ENCODE measurements at regions not wholly inside any gene's neighbourhood (a gene's known extent, or its start where the extent isn't known, plus 50 kb on each side); places are given as distances from the start of the nearest gene placed in this dataset.

DNA sequence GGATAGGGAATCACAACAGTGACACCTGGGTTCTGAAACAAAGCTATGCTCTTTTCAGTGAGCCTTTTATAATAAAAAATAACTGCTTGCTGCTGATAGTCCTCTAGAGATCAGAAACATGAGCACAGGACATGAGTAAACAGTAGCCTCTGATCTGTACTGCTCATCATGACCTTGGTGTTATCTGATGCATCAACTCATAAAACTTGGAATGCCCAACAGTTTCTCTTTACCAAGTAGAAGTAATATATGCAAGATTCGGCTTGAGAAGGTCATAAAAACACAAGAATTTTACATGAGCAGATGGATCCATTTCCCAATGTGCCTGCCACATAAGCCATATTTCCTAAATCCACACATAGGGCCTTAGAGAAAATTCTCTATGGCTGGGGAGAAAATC lies 318.3 kb upstream of the GRAMD2B start (continued):
- no peak for TF ChIP-seq ZNF564 (CRISPR knock-in tag; IDR thresholded peaks at IDR 0.05)

DNA sequence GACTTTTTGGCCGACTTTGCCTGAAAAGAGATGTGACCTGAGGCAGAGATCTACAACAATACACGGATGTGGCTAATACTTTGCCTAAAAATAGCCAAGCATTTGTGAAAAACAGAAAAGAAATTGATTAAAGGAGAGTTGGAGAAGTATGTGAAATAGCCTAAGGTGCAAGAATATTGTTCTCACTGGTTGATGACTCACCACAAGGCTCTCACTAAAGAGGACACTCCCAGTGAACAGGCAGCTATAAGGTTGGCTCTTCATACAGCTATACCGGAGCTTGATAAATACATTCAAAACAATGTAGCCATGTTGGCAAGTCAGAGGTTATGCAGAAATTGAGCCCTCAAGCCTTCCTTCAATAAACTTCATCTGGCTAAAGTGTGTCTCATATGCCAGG lies 317.2 kb upstream of the GRAMD2B start:
- CTCF ChIA-PET (ENCODE audit: low intra/inter-chr PET ratio, low total read pairs) = no interaction called here
- H3K9me3 ChIP-seq (ENCODE audit: low read length) = no peaks in the 10 kb centered on the region
- no peak overlapping the region for H2AFZ ChIP-seq (ENCODE audit: low read length)
- H3K27me3 ChIP-seq (ENCODE audit: control insufficient read depth in 1 of 2, insufficient read depth in 2 of 2, low read length in 2 of 2) = no peaks in the 10 kb centered on the region
- no peak overlapping the region for H3K9ac ChIP-seq (ENCODE audit: insufficient read depth, low read depth, low read length)
- no peaks in the 10 kb centered on the region for H3K36me3 ChIP-seq (replicated peaks in 1 of 2; ENCODE audit: control insufficient read depth in 1 of 2, insufficient read depth in 2 of 2, low read length in 2 of 2)
- no TSS peak for BruUV-seq (replicated peaks)
- DNase-seq (ENCODE audit: low spot score) (no peak), FAIRE-seq (no peak), ATAC-seq (no peak)
- no peak overlapping the region for H3K4me3 ChIP-seq (replicated peaks in 1 of 3; ENCODE audit: insufficient read depth in 1 of 3, low read depth in 2 of 3, low read length in 3 of 3)
- no peak for TF ChIP-seq SSRP1 (CRISPR knock-in tag; IDR thresholded peaks at IDR 0.05)
- TF ChIP-seq HDAC1 (CRISPR knock-in tag; IDR thresholded peaks at IDR 0.05) = no peak
- no peak for TF ChIP-seq ZNF569 (CRISPR knock-in tag; IDR thresholded peaks at IDR 0.05; ENCODE audit: borderline replicate concordance)
- TF ChIP-seq ZMYM4 (CRISPR knock-in tag; IDR thresholded peaks at IDR 0.05) = no peak
- no peak for TF ChIP-seq RBAK (CRISPR knock-in tag; IDR thresholded peaks at IDR 0.05)
- TF ChIP-seq CHD4 (IDR thresholded peaks at IDR 0.05; ENCODE audit: borderline replicate concordance, low read length) = no peak
- TF ChIP-seq ZNF782 (CRISPR knock-in tag; IDR thresholded peaks at IDR 0.05; ENCODE audit: borderline replicate concordance) = no peak
- TF ChIP-seq ZNF547 (CRISPR knock-in tag; IDR thresholded peaks at IDR 0.05) = no peak
- TF ChIP-seq, protein P1, sequence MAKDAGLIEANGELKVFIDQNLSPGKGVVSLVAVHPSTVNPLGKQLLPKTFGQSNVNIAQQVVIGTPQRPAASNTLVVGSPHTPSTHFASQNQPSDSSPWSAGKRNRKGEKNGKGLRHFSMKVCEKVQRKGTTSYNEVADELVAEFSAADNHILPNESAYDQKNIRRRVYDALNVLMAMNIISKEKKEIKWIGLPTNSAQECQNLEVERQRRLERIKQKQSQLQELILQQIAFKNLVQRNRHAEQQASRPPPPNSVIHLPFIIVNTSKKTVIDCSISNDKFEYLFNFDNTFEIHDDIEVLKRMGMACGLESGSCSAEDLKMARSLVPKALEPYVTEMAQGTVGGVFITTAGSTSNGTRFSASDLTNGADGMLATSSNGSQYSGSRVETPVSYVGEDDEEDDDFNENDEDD (CRISPR knock-in tag; IDR thresholded peaks at IDR 0.05; ENCODE audit: borderline replicate concordance) = no peak
- no peak for TF ChIP-seq SMAD1 (CRISPR knock-in tag; IDR thresholded peaks at IDR 0.05; ENCODE audit: borderline replicate concordance, low read depth)
- TF ChIP-seq, protein P2, sequence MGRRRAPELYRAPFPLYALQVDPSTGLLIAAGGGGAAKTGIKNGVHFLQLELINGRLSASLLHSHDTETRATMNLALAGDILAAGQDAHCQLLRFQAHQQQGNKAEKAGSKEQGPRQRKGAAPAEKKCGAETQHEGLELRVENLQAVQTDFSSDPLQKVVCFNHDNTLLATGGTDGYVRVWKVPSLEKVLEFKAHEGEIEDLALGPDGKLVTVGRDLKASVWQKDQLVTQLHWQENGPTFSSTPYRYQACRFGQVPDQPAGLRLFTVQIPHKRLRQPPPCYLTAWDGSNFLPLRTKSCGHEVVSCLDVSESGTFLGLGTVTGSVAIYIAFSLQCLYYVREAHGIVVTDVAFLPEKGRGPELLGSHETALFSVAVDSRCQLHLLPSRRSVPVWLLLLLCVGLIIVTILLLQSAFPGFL (CRISPR knock-in tag; IDR thresholded peaks at IDR 0.05) = no peak
- TF ChIP-seq ZNF138 (CRISPR knock-in tag; IDR thresholded peaks at IDR 0.05; ENCODE audit: low read depth) = no peak
- H3K27ac ChIP-seq (ENCODE audit: extremely low read length, insufficient read depth, low read length) = no peak overlapping the region
- H4K20me1 ChIP-seq (ENCODE audit: insufficient read depth, low read length) = no peaks in the 10 kb centered on the region
- H3K4me1 ChIP-seq (ENCODE audit: insufficient read depth, low read length) = no peaks in the 10 kb centered on the region
- no peaks in the 10 kb centered on the region for H3K79me2 ChIP-seq (ENCODE audit: insufficient read depth, low read length)
- in situ Hi-C loops (cut with HindIII; ENCODE audit: extremely low pct_ligation_motif_present, low pct_unique_long_range_greater_than_20kb) = no loop called here
- intact Hi-C loops (cut with micrococcal nuclease; ENCODE audit: unreplicated experiment) = no loop called here
- POLR2A ChIA-PET = no interaction called here
- H3K4me2 ChIP-seq (ENCODE audit: low read depth, low read length) = no peak overlapping the region
- WGBS (ENCODE audit: low lambda C conversion rate) = 2% methylated on average over 2 of the region's 3 CpGs

Data from HepG2 (cell line).